ACC112 (cell line): ENCODE measurements at regions not wholly inside any gene's neighbourhood (a gene's known extent, or its start where the extent isn't known, plus 50 kb on each side); places are given as distances from the start of the nearest gene placed in this dataset.

ENCODE experiments used
- H2AFZ ChIP-seq: fragments of 200-600 bp; sonication (generic); one replicate; pipeline ENCODE4 v1.6.0; 2017; ENCODE audit warnings: antibody characterized with exemption, low read length; ENCODE audit not compliant: unreplicated experiment
- H3K27ac ChIP-seq: fragments of 200-600 bp; sonication (generic); 2 replicates; pipeline ENCODE4 v1.5.1; 2014; ENCODE audit warnings: low read depth, mild to moderate bottlenecking, antibody characterized with exemption, low read length, moderate library complexity
- H3K27me3 ChIP-seq: fragments of 200-600 bp; sonication (generic); 2 replicates; pipeline ENCODE4 v1.6.1; 2014; ENCODE audit warnings: mild to moderate bottlenecking, antibody characterized with exemption, low read length, moderate library complexity, mixed read lengths; ENCODE audit not compliant: insufficient read depth
- H3K36me3 ChIP-seq: fragments of 200-600 bp; sonication (generic); 2 replicates; pipeline ENCODE4 v1.6.1; 2016; ENCODE audit warnings: mild to moderate bottlenecking, antibody characterized with exemption, low read length, moderate library complexity, mixed read lengths; ENCODE audit not compliant: insufficient read depth
- H3K4me1 ChIP-seq: fragments of 200-600 bp; sonication (generic); one replicate; pipeline ENCODE4 v1.6.1; 2016; ENCODE audit warnings: low read length, mixed read lengths; ENCODE audit not compliant: insufficient read depth, unreplicated experiment, control insufficient read depth
- H3K4me3 ChIP-seq: fragments of 200-600 bp; sonication (generic); 2 replicates; pipeline ENCODE4 v1.5.1; 2014; ENCODE audit warnings: mild to moderate bottlenecking, low read depth, low read length
- H3K79me2 ChIP-seq: fragments of 200-600 bp; sonication (generic); one replicate; pipeline ENCODE4 v1.6.0; 2016; ENCODE audit warnings: low read length; ENCODE audit not compliant: control insufficient read depth, unreplicated experiment, insufficient read depth

DNA sequence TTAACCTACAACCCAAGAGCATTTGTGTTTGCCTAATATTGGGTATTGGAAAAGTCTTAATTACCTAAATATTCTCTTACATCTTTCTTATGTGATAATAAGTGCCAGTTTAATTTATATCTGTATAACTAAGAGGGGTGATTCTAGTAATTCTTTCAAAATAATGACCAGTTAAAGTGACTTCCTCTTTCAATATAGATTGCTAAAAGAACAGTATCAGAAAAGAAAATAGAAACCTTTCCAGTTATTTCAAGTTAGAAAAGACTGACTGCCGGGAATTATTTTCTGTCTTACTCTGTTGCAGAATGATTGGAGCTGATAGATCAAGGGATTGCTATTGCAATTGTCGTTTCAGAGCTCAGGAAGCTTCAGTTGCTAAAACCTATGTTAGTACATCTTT, 525.0 kb upstream of the SEMA3D start:
- no peaks in the 10 kb centered on the region for H3K27me3 ChIP-seq
- H3K79me2 ChIP-seq, result no peaks in the 10 kb centered on the region
- H3K4me3 ChIP-seq, result no peak overlapping the region
- no peaks in the 10 kb centered on the region for H3K36me3 ChIP-seq
- H3K4me1 ChIP-seq, result no peaks in the 10 kb centered on the region
- no peak overlapping the region for H3K27ac ChIP-seq
- H2AFZ ChIP-seq, result no peak overlapping the region

DNA sequence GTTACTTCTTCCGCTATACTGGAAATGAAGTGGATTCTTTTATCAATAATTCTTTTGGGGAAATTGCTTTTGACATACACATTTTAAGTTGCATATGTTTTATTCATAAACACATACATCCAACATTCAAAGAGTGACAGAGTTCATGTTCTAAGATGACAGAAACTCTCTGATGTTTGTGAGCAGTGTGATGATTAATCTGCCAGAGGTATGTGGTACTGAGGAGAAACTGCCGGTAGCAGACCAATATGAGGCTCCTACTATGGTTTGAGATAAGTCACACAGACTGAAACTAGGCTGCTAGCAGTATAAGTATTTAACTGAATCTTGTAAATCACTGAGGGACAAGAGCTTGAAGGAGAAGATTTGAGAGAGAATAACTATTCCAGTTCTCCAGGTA, 524.1 kb upstream of the SEMA3D start:
- no peaks in the 10 kb centered on the region for H3K4me1 ChIP-seq
- H3K27ac ChIP-seq, result no peak overlapping the region
- no peak overlapping the region for H2AFZ ChIP-seq
- no peaks in the 10 kb centered on the region for H3K27me3 ChIP-seq
- no peaks in the 10 kb centered on the region for H3K36me3 ChIP-seq
- no peak overlapping the region for H3K4me3 ChIP-seq
- H3K79me2 ChIP-seq, result no peaks in the 10 kb centered on the region

DNA sequence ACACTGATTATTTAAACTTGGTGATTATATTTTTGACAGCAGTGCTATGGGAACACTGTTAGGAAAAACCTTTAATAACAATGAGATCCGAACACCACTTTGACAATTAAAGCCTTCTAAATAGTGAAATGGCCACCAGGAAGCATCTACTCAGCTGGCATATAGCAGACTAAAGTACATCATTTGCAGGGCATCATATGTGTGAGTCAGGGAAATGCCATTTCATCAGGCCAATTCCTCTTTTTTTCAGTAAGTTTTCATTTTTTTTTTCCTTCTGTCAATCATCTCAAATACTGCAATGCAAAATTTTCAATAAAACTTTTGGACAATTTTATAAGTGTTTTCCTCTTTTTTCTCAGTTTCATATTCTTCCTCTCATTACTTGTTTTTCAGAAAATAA, 521.4 kb upstream of the SEMA3D start:
- Histone ChIP-seq H3K4me1 (no peaks in the 10 kb centered on the region), H3K27ac (no peak overlapping the region), H3K27me3 (no peaks in the 10 kb centered on the region), H3K79me2 (no peaks in the 10 kb centered on the region), H2AFZ (no peak overlapping the region), H3K4me3 (no peak overlapping the region), H3K36me3 (no peaks in the 10 kb centered on the region)

DNA sequence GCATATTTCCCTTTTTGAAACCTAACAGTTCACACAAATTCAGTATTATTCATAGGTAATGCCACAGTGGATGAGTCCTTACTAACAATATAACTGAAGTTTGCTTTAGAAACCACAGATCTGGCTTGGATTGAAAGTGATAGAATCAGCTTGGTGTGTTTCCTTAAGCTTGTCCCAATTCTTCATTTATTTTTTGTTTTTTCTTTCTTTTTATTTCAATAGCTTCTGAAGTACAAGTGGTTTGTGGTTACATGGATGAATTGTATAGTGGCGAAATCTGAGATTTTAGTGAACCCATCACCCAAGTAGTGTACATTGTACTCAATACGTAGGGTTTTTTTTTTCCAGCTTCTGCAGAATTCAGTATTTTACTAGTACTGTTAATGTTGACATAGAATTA, 518.2 kb upstream of the SEMA3D start:
- Histone ChIP-seq H3K4me1 (no peaks in the 10 kb centered on the region), H3K4me3 (no peak overlapping the region), H3K79me2 (no peaks in the 10 kb centered on the region), H2AFZ (no peak overlapping the region), H3K27ac (no peak overlapping the region), H3K36me3 (no peaks in the 10 kb centered on the region), H3K27me3 (no peaks in the 10 kb centered on the region)

DNA sequence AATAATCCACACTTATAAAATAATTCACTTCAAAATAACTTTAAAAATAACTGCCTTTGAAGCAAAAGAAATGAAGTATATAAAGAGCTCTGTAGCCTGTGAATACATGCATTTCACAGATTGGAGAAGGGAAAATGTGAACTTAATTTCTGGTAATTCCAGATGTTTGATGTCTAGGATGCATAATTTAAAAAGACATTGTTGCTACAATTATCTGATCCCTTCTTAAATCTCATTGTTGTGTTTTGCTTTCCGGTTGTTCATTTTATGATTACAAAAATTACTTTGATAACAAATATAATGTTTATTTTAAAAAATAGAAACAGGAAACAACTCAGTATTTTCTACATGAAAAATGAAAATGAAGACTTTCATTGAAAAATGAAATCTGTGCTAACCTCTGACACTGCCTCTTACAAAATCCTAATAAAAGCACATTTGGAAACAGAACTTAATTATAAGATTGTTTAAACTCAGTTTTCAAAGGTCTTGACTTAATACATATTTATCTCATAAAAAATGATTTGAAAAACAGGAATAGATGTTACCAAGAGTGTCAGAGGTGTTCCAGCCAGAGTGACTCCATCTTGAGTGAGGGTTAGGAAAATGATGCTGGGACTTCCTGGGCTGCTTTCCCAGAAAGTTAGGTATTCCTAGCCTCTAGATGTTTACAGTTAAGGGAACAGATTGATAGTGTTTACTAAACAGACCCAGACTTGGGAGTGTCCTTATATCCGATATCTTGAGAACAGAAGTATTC, 516.6 kb upstream of the SEMA3D start:
- H3K36me3 ChIP-seq, result no peaks in the 10 kb centered on the region
- H3K27me3 ChIP-seq, result no peaks in the 10 kb centered on the region
- H2AFZ ChIP-seq, result no peak overlapping the region
- no peaks in the 10 kb centered on the region for H3K4me1 ChIP-seq
- H3K4me3 ChIP-seq, result no peak overlapping the region
- no peaks in the 10 kb centered on the region for H3K79me2 ChIP-seq
- no peak overlapping the region for H3K27ac ChIP-seq

DNA sequence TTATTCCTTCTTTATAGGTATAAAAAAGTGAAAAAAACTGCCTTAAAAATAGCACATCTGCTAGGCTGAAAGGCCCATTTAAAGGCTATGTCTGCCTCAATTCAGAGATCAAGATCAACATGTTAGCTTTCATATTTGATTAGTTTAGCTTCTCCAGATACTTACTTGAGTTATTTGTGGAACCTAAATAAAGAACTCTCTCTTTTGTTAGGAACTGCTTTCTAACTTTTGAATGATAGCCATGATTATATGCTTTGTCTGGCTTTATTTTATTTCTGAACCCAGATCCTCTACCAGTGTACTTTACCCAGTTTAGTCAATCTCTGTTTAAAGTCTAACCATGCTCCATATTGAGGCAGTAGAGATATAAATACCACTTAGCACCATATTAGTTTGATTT, 515.5 kb upstream of the SEMA3D start:
- no peak overlapping the region for H3K27ac ChIP-seq
- no peaks in the 10 kb centered on the region for H3K27me3 ChIP-seq
- H3K36me3 ChIP-seq, result no peaks in the 10 kb centered on the region
- no peak overlapping the region for H2AFZ ChIP-seq
- no peaks in the 10 kb centered on the region for H3K79me2 ChIP-seq
- no peaks in the 10 kb centered on the region for H3K4me1 ChIP-seq
- no peak overlapping the region for H3K4me3 ChIP-seq

DNA sequence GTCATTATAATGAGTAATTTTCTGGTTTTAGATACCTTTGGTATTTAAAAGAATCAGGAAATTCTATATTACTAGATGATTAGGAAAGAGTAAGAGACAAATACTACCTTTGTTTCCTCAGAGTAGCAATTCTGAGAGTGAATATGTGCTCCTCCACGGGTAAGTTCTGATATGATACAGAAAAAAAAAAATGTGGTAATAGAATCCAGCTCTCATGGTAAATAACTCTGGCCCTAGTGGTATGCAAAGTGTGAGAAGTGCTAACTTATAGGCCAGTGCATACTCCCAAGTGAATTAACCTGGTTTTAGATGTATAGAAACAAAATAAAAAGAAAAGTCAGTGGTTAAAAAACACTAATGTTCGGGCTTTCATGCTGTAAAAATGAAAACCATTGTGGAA, 512.6 kb upstream of the SEMA3D start:
- Histone ChIP-seq H3K79me2 (no peaks in the 10 kb centered on the region), H3K27ac (no peak overlapping the region), H3K4me3 (no peak overlapping the region), H2AFZ (no peak overlapping the region), H3K27me3 (no peaks in the 10 kb centered on the region), H3K36me3 (no peaks in the 10 kb centered on the region), H3K4me1 (peaks cover 9% of the 10 kb centered on the region)

DNA sequence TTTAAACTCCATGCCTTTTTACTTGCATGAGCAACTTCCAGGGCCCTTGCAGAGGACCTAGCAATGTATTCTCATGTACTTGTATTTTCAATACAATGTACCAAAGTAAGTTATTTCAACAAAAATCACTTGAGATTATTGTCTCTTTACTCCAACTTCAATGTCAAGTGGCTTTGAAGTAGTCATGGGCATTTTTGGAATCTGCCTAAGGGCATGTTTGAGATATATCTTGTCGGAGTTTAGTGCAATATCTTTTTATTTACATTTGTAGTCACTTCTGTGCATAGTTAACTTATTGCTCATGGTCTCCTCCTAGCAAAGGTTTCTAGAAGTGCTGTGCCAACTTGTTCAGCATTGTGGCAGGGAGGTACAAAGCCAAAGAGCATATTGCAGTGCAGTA, 508.7 kb upstream of the SEMA3D start:
- Histone ChIP-seq H2AFZ (no peak overlapping the region), H3K36me3 (no peaks in the 10 kb centered on the region), H3K4me1 (peaks cover 9% of the 10 kb centered on the region), H3K79me2 (no peaks in the 10 kb centered on the region), H3K27me3 (no peaks in the 10 kb centered on the region), H3K27ac (no peak overlapping the region), H3K4me3 (no peak overlapping the region)

DNA sequence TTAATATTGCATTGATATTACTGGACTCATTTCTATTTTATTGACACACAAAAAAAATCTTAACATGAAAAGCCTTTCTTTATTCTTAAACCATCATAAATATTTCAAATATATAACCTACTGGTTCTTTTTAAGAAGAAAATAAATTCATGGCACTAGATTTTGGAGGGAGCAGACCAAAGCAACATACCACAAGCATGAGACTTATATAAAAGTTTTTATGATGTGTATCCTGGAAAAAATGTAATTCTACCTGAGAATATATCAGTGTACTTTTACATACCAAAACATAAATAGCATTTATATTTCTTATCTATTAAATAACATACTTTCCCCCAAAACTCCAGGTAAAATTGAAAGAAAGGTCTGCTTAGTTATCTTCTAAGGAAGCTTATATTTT, 508.2 kb upstream of the SEMA3D start:
- no peaks in the 10 kb centered on the region for H3K36me3 ChIP-seq

DNA sequence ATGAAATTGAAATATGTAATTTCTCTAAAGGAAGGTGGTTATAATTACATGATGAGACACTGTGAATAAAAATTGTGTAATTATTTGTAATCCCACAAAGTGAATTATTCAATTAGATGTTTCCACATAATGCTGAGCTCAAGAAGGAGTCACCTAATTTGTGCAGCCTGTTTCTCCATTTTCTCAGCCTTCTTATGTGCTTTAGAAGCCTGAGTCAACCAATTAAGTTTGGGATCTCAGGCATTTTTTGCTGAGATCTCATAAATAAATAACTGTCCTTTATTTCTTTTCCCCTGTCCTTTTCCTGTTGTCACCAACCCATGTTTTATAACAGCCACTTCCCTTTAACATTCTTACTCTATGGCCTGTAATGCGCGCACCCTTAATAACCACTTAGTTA, 506.5 kb upstream of the SEMA3D start:
- no peaks in the 10 kb centered on the region for H3K79me2 ChIP-seq
- H3K36me3 ChIP-seq, result no peaks in the 10 kb centered on the region
- no peak overlapping the region for H2AFZ ChIP-seq
- no peaks in the 10 kb centered on the region for H3K27me3 ChIP-seq
- H3K4me3 ChIP-seq, result no peak overlapping the region
- no peak overlapping the region for H3K27ac ChIP-seq
- peaks cover 9% of the 10 kb centered on the region for H3K4me1 ChIP-seq

More for the DNA sequence above, 508.2 kb upstream of the SEMA3D start:
- Histone ChIP-seq H3K27ac (no peak overlapping the region), H3K27me3 (no peaks in the 10 kb centered on the region), H2AFZ (no peak overlapping the region), H3K4me1 (peaks cover 9% of the 10 kb centered on the region), H3K79me2 (no peaks in the 10 kb centered on the region), H3K4me3 (no peak overlapping the region)

DNA sequence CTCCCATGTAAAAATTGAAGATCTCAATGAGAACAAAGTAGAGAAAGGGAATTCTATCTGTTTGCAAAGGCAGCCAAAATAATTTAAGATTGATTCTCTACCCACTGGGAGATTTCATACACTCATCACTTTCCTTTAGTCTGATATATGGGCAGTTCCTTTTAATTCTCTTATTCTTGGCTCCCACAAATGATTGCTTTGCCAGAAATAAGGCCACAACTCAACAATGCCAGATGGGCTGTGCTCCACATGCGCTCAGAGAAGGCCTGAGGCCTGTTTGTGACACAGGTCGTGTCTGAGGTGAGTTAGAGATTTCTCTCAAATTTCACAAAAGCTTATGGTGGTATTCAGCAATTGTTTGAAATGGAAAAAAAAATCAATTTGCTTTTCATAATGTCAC, 501.9 kb upstream of the SEMA3D start:
- no peaks in the 10 kb centered on the region for H3K79me2 ChIP-seq
- no peaks in the 10 kb centered on the region for H3K27me3 ChIP-seq
- H3K27ac ChIP-seq, result no peak overlapping the region
- no peak overlapping the region for H3K4me3 ChIP-seq
- no peaks in the 10 kb centered on the region for H3K4me1 ChIP-seq
- H2AFZ ChIP-seq, result no peak overlapping the region
- H3K36me3 ChIP-seq, result no peaks in the 10 kb centered on the region
